ENCODE measurements at regions not wholly inside any gene's neighbourhood (a gene's known extent, or its start where the extent isn't known, plus 50 kb on each side); places are given as distances from the start of the nearest gene placed in this dataset.

- no peaks in the 10 kb centered on the region for H3K9me3 Mint-ChIP-seq
- H3K36me3 Mint-ChIP-seq: peaks cover 12% of the 10 kb centered on the region
- DNase-seq (ENCODE audit: extremely low spot score, unreplicated experiment): no peak
- H3K4me3 Mint-ChIP-seq: no peak overlapping the region
- no peak for TF ChIP-seq CTCF (conservative IDR thresholded peaks at IDR 0.05)
- no peak overlapping the region for H3K27ac Mint-ChIP-seq
- H3K4me1 Mint-ChIP-seq (ENCODE audit: unreplicated experiment): no peaks in the 10 kb centered on the region
- H3K27me3 Mint-ChIP-seq: peaks cover 2% of the 10 kb centered on the region
Measured at GRCh38 chr3:124420392-124420791, 309.9 kb upstream of the UMPS start.

- no peaks in the 10 kb centered on the region for H3K4me1 Mint-ChIP-seq (ENCODE audit: unreplicated experiment)
- peaks cover 12% of the 10 kb centered on the region for H3K36me3 Mint-ChIP-seq
- DNase-seq (ENCODE audit: extremely low spot score, unreplicated experiment): no peak
- H3K27me3 Mint-ChIP-seq: peaks cover 10% of the 10 kb centered on the region
- no peak overlapping the region for H3K4me3 Mint-ChIP-seq
- H3K9me3 Mint-ChIP-seq: no peaks in the 10 kb centered on the region
- H3K27ac Mint-ChIP-seq: no peak overlapping the region
- TF ChIP-seq CTCF (conservative IDR thresholded peaks at IDR 0.05): no peak
Measured at GRCh38 chr3:124422805-124423204, 307.4 kb upstream of the UMPS start.

- no peak overlapping the region for H3K27ac Mint-ChIP-seq
- no peaks in the 10 kb centered on the region for H3K9me3 Mint-ChIP-seq
- H3K4me3 Mint-ChIP-seq: no peak overlapping the region
- peaks cover 8% of the 10 kb centered on the region for H3K4me1 Mint-ChIP-seq (ENCODE audit: unreplicated experiment)
- H3K36me3 Mint-ChIP-seq: peaks cover 12% of the 10 kb centered on the region
- H3K27me3 Mint-ChIP-seq: peaks cover 10% of the 10 kb centered on the region
- TF ChIP-seq CTCF (conservative IDR thresholded peaks at IDR 0.05): no peak
- DNase-seq (ENCODE audit: extremely low spot score, unreplicated experiment): no peak
Measured at GRCh38 chr3:124424396-124424795, 305.9 kb upstream of the UMPS start.

- H3K27ac Mint-ChIP-seq: no peak overlapping the region
- peaks cover 8% of the 10 kb centered on the region for H3K4me1 Mint-ChIP-seq (ENCODE audit: unreplicated experiment)
- H3K27me3 Mint-ChIP-seq: peaks cover 10% of the 10 kb centered on the region
- no peak for DNase-seq (ENCODE audit: extremely low spot score, unreplicated experiment)
- no peak overlapping the region for H3K4me3 Mint-ChIP-seq
- peaks cover 12% of the 10 kb centered on the region for H3K36me3 Mint-ChIP-seq
- no peak for TF ChIP-seq CTCF (conservative IDR thresholded peaks at IDR 0.05)
- H3K9me3 Mint-ChIP-seq: no peaks in the 10 kb centered on the region
Measured at GRCh38 chr3:124425972-124426371, 304.3 kb upstream of the UMPS start.

- Mint-ChIP-seq H3K27ac (no peak overlapping the region), H3K9me3 (no peaks in the 10 kb centered on the region)
Measured at GRCh38 chr3:124428372-124429128, 301.7 kb upstream of the UMPS start.

More at GRCh38 chr3:124428372-124429128, 301.7 kb upstream of the UMPS start:
- H3K27me3 Mint-ChIP-seq: peaks cover 10% of the 10 kb centered on the region
- no peak overlapping the region for H3K4me3 Mint-ChIP-seq
- H3K36me3 Mint-ChIP-seq: peaks cover 17% of the 10 kb centered on the region
- H3K4me1 Mint-ChIP-seq (ENCODE audit: unreplicated experiment): peaks cover 8% of the 10 kb centered on the region
- no peak for DNase-seq (ENCODE audit: extremely low spot score, unreplicated experiment)
- no peak for TF ChIP-seq CTCF (conservative IDR thresholded peaks at IDR 0.05)
